Stimulated activated CD4-positive, alpha-beta T cell treated with anti-CD3 and anti-CD28 coated beads, TNF-alpha, amount 100 ng/mL, for 1 hour (primary cell): ENCODE measurements at regions not wholly inside any gene's neighbourhood (a gene's known extent, or its start where the extent isn't known, plus 50 kb on each side); places are given as distances from the start of the nearest gene placed in this dataset.

ENCODE experiments used
- DNase-seq, 3 donors: peaks; one replicate each; pipeline ENCODE4 v3.0.0-alpha.2; 2020; ENCODE audit warnings: low read depth in 3 of 3, low spot score in 1 of 3

GRCh38 chr22:19640306-19640705 lies 74.0 kb upstream of the SEPTIN5 start:
- no peak for DNase-seq

GRCh38 chr22:19641254-19641982 lies 72.9 kb upstream of the SEPTIN5 start:
- DNase-seq = no peak

GRCh38 chr22:19641983-19642451 lies 72.3 kb upstream of the SEPTIN5 start:
- no peak for DNase-seq

- DNase-seq = no peak
Observed at GRCh38 chr22:19643448-19644313, 70.6 kb upstream of the SEPTIN5 start.

GRCh38 chr22:19644314-19645223 lies 69.7 kb upstream of the SEPTIN5 start:
- no peak for DNase-seq

DNA sequence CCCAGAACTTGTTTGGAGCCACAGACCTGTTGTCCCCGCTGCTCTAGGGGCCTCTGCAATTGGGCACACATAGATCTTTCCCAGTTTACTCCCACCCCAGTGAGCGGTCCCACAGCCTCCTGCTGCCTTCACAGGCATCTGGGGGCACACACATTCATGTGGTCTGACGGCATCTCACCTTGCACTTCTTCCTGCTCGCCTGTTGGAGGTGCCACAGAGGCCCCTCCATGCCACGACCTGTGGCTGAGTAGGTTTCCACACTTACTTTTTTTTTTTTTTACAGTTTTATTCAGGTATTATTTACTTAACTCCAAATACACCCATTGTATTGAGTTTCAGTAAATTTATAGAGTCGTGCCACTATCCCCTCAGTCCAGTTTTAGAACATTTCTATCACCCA lies 68.9 kb upstream of the SEPTIN5 start:
- DNase-seq = no peak

DNA sequence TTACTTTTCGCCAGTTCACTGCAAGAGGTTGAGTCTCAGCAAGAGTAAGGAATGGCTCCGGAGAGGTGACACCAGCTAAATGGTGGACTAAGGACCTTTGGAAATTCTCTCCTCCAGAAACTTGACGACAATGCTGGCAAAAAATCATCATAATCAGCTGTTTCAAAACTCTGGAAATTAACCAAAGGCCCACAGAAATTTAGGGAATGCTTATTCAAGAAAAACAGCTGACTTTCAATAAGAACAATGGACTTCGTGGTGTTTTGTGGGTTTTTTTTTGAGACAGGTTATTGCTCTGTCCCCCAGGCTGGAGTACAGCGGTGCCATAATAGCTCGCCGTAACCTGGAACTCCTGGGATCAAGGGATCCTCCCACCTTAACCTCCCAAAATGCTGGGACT lies 68.4 kb upstream of the SEPTIN5 start:
- no peak for DNase-seq

DNA sequence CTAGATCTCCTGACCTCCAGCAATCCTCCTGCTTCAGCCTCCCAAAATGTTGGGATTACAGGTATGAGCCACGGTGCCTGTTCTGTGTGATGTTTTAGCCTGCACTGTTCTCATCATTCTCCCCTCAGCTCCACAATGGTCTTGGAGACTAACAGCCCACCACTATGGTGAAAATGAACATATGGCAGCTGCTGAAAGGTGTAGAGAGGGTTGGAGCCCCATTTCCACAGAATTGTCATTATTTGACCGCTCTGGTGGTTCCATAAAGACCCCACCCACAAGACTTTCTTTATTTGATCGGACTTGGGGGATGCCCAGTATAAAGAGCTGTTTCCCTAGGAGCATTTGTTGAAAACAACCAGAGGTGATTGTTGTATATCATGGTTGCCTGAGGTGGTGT lies 67.9 kb upstream of the SEPTIN5 start:
- DNase-seq = no peak

DNA sequence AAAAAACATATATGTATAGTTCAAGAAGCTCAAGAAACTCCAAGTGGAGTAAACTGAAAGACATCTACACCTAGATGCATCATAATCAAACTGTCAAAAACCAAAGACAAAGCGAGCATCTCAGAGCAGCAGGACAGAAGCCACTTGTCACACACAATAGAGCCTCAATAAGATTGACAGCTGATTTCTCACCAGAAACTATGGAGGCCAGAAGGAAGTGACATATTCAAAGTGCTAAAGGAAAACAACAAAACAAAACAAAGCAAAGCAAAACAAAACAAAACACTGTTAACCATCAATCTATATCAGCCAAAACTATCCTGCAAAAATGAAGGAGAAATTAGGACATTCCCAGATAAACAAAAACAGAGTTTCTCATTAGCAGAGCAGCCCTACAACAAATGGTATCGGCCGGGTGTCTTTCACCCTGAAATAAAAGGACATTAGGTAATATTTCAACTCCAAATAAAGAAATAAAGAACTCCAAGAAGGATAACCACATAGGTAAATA lies 65.8 kb upstream of the SEPTIN5 start:
- DNase-seq = no peak

- DNase-seq = no peak
Observed at GRCh38 chr22:19652316-19652715, 62.0 kb upstream of the SEPTIN5 start.

GRCh38 chr22:19654338-19654987 lies 59.8 kb upstream of the SEPTIN5 start:
- DNase-seq = no peak

GRCh38 chr22:19655399-19655798 lies 58.9 kb upstream of the SEPTIN5 start:
- DNase-seq = no peak

DNA sequence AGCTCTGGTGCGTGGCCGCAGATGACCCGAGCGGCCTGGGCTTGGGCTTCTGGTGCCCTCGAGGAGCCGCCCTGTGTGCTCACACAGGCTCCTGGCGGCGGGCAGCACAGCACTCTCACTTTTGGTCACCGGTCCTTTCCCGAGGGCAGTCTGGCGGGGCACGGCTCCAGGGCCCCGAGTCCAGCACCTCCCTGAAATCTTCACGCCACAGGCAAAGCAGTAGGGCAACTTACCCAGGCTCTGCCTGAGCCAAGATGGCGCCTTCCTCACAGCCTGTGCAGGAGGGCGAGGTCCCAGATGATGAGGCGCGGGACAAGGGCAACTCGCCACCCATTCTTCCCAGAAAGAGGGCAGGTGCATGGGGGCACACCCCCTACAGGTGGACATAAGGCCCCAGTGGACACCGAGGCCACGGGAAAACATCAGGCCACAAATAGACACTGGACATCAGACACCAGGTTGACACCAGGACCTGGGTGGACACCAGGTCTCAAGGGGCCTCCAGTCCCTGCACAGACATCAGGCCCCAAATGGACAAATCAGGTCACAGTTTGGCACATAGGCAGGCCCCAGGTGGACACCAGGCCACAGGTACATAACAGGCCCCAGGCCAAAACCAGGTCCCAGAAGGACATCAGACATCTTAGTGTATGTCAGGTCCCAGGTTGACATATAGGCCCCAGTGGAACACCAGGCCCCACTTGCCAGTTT lies 57.6 kb upstream of the SEPTIN5 start:
- no peak for DNase-seq

DNA sequence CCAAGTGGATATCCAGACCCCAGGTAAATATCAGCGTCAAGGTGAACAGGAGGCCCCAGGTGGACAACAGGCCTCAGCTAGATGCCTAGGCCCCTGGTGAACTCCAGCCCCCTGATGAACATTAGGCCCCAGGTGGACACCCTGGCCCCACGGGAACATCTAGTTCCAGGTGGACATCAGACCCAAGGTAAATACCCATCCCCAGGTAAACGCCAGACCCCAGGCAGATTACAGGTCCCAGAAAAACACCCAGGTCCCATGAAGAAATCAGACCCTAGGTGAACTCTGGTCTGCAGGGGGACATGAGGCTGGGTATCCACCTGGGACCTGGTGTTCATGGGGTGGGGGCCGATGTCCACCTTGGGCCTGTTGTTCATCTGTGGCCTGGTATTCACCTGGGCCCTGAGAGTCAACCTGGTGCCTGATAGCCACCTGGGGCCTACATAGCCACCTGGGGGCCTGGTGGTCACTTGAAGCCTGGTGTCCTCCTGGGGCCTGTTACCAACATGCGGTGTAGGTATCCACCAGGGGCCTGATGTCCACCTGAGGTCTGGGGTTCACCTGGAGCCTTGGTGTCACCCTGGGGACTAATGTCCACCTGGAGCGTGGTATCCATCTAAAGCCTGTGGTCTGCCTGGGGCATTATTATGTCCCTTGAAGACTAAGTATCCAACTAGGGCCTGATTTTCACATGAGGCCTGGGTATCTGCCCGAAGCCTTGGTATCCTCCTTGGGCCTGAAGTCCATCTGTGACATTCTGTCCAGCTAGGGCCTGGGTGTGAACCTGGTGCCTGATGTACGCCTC lies 56.8 kb upstream of the SEPTIN5 start:
- no peak for DNase-seq

- DNase-seq = no peak
Observed at GRCh38 chr22:19658057-19658966, 56.0 kb upstream of the SEPTIN5 start.

GRCh38 chr22:19658967-19659804 lies 55.1 kb upstream of the SEPTIN5 start:
- no peak for DNase-seq

DNA sequence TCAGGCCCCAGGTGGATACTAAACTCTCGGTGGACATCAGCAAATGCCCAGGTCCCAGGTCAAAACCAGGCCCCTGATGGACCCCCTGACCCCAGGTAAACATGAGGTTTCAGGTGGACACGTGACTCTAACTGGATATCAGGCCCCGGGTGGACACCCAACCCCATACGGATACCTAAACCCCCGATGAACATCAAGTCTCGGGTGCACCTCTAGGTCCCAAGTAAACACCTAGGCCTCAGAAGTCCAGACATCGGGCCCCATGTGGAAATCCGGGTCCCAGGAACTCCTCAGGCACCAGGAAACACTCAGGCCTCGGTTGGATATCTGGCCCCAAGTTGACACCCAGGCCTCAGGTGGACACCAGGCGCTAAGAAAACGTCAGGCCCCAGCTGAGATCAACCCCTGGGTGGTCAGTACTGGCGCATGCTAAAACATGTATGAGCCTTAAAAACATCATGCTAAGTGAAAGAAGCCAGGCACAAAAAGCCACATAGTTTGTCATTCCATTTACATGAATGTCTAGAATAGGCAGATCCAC lies 54.4 kb upstream of the SEPTIN5 start:
- DNase-seq = no peak
